Fibroblast of lung (primary cell): ENCODE measurements at regions not wholly inside any gene's neighbourhood (a gene's known extent, or its start where the extent isn't known, plus 50 kb on each side); places are given as distances from the start of the nearest gene placed in this dataset.

Experiments used
- DNase-seq, 2 donors: peaks; one replicate each; pipeline versions ENCODE4 v3.0.0 to v3.0.0-alpha.2; 2010; ENCODE audit warnings: low read depth in 2 of 2
- H2AFZ ChIP-seq: 2 replicates; pipeline ENCODE4 v1.5.1; 2012; ENCODE audit warnings: low read length, control low read depth, inconsistent platforms
- H3K27ac ChIP-seq: 2 replicates; pipeline ENCODE4 v1.5.1; 2011; ENCODE audit warnings: low read length, control low read depth; ENCODE audit not compliant: insufficient read depth
- H3K27me3 ChIP-seq: 2 replicates; pipeline ENCODE4 v1.5.1; 2011; ENCODE audit warnings: mild to moderate bottlenecking, low read length; ENCODE audit not compliant: control insufficient read depth, insufficient read depth
- H3K36me3 ChIP-seq: 2 replicates; pipeline ENCODE4 v1.5.1; 2011; ENCODE audit warnings: low read length; ENCODE audit not compliant: control insufficient read depth, insufficient read depth
- H3K4me1 ChIP-seq: 2 replicates; pipeline ENCODE4 v1.5.1; 2011; ENCODE audit warnings: low read length; ENCODE audit not compliant: control insufficient read depth, insufficient read depth; ENCODE audit errors: extremely low read depth
- H3K4me2 ChIP-seq: 2 replicates; pipeline ENCODE4 v1.5.1; 2011; ENCODE audit warnings: low read length, control low read depth; ENCODE audit not compliant: insufficient read depth; ENCODE audit errors: extremely low read depth
- H3K4me3 ChIP-seq, 4 experiments: fragments of 200-600 bp in 1 of 4; sonication (generic) in 1 of 4; replicated peaks in 1 of 4; 2 replicates each; pipeline ENCODE4 v1.5.1; 2011 to 2016; ENCODE audit warnings: low read length in 4 of 4, low read depth in 3 of 4, mild to moderate bottlenecking in 3 of 4, control low read depth in 2 of 4, inconsistent platforms in 1 of 4, mixed read lengths in 1 of 4; ENCODE audit not compliant: insufficient read depth in 1 of 4; ENCODE audit errors: control extremely low read depth in 1 of 4
- H3K79me2 ChIP-seq: 2 replicates; pipeline ENCODE4 v1.5.1; 2012; ENCODE audit warnings: mild to moderate bottlenecking, low read length, inconsistent platforms; ENCODE audit not compliant: control insufficient read depth, insufficient read depth
- H3K9ac ChIP-seq: 2 replicates; pipeline ENCODE4 v1.5.1; 2011; ENCODE audit warnings: mild to moderate bottlenecking, low read length, control low read depth; ENCODE audit not compliant: insufficient read depth
- H3K9me3 ChIP-seq: 2 replicates; pipeline ENCODE4 v1.5.1; 2012; ENCODE audit warnings: low read depth, low read length; ENCODE audit not compliant: control insufficient read depth, insufficient read depth
- H4K20me1 ChIP-seq: 2 replicates; pipeline ENCODE4 v1.5.1; 2011; ENCODE audit warnings: low read length; ENCODE audit not compliant: control insufficient read depth, insufficient read depth; ENCODE audit errors: extremely low read depth
- CTCF ChIP-seq, 2 donors: IDR thresholded peaks in 1 of 2; conservative IDR thresholded peaks in 1 of 2; 1 replicate in 1 of 2; 2 replicates in 1 of 2; pipeline ENCODE4 v1.5.1; 2011 to 2012; ENCODE audit warnings: low read length in 2 of 2, control low read depth in 1 of 2, inconsistent platforms in 1 of 2, low read depth in 1 of 2, mild to moderate bottlenecking in 1 of 2
- EZH2 ChIP-seq: IDR thresholded peaks from 2 replicates; pipeline ENCODE4 v1.5.1; 2012; ENCODE audit warnings: low read length, control low read depth, mild to moderate bottlenecking; ENCODE audit errors: missing control alignments

DNA sequence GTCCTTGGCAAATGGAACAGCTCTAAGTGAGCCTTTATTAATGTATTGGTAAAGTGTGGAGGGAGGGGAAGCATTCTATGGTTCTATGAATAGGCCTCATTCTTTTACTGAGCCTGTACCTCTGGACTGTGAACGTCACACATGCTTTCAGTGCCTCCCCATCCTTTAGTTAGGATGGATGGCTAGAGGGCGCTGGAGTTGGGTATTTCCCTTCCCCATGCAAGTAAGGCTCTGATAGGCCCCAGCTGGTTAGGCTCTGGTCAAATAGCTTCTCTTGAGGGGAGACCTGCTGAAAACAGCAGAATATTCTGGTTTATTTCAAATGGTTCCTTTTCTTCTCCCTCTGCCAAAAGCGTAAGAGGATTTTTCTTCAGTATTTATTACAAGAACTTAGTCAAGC, 860.9 kb upstream of the MDGA2 start:
- Histone ChIP-seq H3K9ac (no peak overlapping the region), H2AFZ (no peak overlapping the region), H3K36me3 (no peaks in the 10 kb centered on the region), H3K79me2 (no peaks in the 10 kb centered on the region), H3K9me3 (no peaks in the 10 kb centered on the region), H3K27ac (no peak overlapping the region), H3K4me2 (no peak overlapping the region), H3K4me1 (no peaks in the 10 kb centered on the region), H4K20me1 (no peaks in the 10 kb centered on the region), H3K27me3 (no peaks in the 10 kb centered on the region), H3K4me3 (no peak overlapping the region)
- DNase-seq, result no peak
- TF ChIP-seq CTCF (conservative IDR thresholded peaks at IDR 0.05 in 1 of 2, IDR thresholded peaks at IDR 0.05 in 1 of 2; ENCODE audit: low read depth in 1 of 2, low read length in 2 of 2) (no peak), EZH2 (no peak)

- TF ChIP-seq CTCF (conservative IDR thresholded peaks at IDR 0.05 in 1 of 2, IDR thresholded peaks at IDR 0.05 in 1 of 2; ENCODE audit: low read depth in 1 of 2, low read length in 2 of 2) (no peak), EZH2 (no peak)
- Histone ChIP-seq H3K36me3 (no peaks in the 10 kb centered on the region), H3K79me2 (no peaks in the 10 kb centered on the region)
Measured at GRCh38 chr14:48527832-48528231, 852.4 kb upstream of the MDGA2 start.

DNA sequence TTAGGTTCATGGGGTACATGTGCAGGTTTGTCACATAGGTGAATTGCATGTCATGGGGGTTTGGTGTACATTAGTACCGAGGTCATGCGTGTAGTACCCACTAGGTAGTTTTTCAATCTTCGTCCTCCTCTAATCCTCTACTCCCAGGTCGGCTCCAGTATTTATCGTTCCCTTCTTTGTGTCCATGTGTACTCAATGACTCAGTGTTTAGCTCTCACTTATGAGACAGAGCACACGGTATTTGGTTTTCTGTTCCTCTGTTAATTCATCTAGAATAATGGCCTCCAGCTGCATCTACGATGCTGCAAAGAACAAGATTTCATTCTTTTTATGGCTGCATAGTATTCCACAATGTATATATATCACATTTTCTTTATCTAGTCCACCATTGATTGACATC, 850.9 kb upstream of the MDGA2 start:
- Histone ChIP-seq H2AFZ (no peak overlapping the region), H3K79me2 (no peaks in the 10 kb centered on the region), H3K27ac (no peak overlapping the region), H4K20me1 (no peaks in the 10 kb centered on the region), H3K9ac (no peak overlapping the region), H3K9me3 (no peaks in the 10 kb centered on the region), H3K27me3 (no peaks in the 10 kb centered on the region), H3K4me3 (no peak overlapping the region), H3K4me2 (no peak overlapping the region), H3K36me3 (no peaks in the 10 kb centered on the region), H3K4me1 (no peaks in the 10 kb centered on the region)
- DNase-seq, result no peak
- TF ChIP-seq CTCF (conservative IDR thresholded peaks at IDR 0.05 in 1 of 2, IDR thresholded peaks at IDR 0.05 in 1 of 2; ENCODE audit: low read depth in 1 of 2, low read length in 2 of 2) (no peak), EZH2 (no peak)

More at GRCh38 chr14:48527832-48528231, 852.4 kb upstream of the MDGA2 start:
- no peaks in the 10 kb centered on the region for H3K4me1 ChIP-seq
- DNase-seq, result no peak
- no peaks in the 10 kb centered on the region for H3K9me3 ChIP-seq
- H2AFZ ChIP-seq, result no peak overlapping the region
- H3K4me2 ChIP-seq, result no peak overlapping the region
- no peaks in the 10 kb centered on the region for H3K27me3 ChIP-seq
- H3K4me3 ChIP-seq, result no peak overlapping the region
- H3K9ac ChIP-seq, result no peak overlapping the region
- H3K27ac ChIP-seq, result no peak overlapping the region
- H4K20me1 ChIP-seq, result no peaks in the 10 kb centered on the region
